ENCODE measurements at regions not wholly inside any gene's neighbourhood (a gene's known extent, or its start where the extent isn't known, plus 50 kb on each side); places are given as distances from the start of the nearest gene placed in this dataset.

- TF ChIP-seq POLR2AphosphoS5 (IDR thresholded peaks at IDR 0.05; ENCODE audit: low read depth, low read length) (no peak), POLR2A (IDR thresholded peaks at IDR 0.05; ENCODE audit: low read depth, low read length) (no peak), TAF1 (IDR thresholded peaks at IDR 0.05; ENCODE audit: low read depth, low read length) (no peak), SPI1 (IDR thresholded peaks at IDR 0.05; ENCODE audit: low read depth, low read length) (no peak), POU2F2 (IDR thresholded peaks at IDR 0.05; ENCODE audit: low read depth, low read length) (no peak)
Observed at GRCh38 chr6:76972474-76972873, 490.8 kb downstream of the HTR1B start.

Measured in GM12891 (cell line).